ENCODE measurements at regions not wholly inside any gene's neighbourhood (a gene's known extent, or its start where the extent isn't known, plus 50 kb on each side); places are given as distances from the start of the nearest gene placed in this dataset.
A peak's percentile ranks its signal among the peaks of the same experiment; 100 is the strongest.
"Not testable (repeated sequence)": the region's sequence is repeated elsewhere in the genome, so short reads cannot be mapped to it uniquely, and the experiment has no call there.

- no peak for DNase-seq
Observed at GRCh38 chr15:31606931-31607497, 280.4 kb downstream of the KLF13 start.

DNA sequence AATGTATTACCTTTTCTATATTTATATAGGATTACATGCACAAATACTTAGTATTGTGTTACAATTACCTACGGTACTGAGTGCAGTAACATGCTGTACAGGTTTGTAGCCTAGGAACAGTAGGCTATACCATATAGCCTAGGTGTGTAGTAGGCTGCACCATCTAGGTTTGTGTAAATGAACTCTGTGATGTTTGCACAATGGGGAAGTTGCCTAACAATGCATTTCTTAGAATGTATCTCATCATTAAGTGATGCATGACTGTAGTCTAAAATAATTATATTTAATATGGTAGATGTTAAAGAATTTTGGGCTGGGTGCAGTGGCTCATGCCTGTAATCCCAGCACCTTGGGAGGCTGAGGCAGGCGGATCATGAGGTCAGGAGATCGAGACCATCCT, 281.0 kb downstream of the KLF13 start:
- no peak for DNase-seq

DNA sequence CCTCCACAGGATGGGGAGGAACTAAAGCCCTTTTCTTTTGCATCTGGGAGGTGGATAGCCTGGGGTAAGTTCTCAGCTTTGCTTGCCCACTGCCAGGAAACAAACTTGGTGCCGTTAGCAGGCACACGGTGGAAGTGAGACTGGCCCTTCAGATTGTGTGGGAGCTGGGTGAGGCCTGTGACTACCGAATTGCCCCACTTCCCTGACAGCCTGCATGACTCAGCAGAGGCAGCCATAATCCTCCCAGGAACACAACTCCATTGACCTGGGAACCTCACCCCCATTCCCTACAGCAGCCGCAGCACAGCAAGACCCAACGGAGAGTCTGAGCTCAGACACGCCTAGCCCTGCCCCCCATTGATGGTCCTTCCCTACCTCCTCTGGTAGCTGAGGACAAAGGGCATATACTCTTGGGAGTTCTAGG, 282.6 kb downstream of the KLF13 start:
- no peak for DNase-seq

GRCh38 chr15:31609906-31610305, 283.3 kb downstream of the KLF13 start:
- no peak for DNase-seq

DNA sequence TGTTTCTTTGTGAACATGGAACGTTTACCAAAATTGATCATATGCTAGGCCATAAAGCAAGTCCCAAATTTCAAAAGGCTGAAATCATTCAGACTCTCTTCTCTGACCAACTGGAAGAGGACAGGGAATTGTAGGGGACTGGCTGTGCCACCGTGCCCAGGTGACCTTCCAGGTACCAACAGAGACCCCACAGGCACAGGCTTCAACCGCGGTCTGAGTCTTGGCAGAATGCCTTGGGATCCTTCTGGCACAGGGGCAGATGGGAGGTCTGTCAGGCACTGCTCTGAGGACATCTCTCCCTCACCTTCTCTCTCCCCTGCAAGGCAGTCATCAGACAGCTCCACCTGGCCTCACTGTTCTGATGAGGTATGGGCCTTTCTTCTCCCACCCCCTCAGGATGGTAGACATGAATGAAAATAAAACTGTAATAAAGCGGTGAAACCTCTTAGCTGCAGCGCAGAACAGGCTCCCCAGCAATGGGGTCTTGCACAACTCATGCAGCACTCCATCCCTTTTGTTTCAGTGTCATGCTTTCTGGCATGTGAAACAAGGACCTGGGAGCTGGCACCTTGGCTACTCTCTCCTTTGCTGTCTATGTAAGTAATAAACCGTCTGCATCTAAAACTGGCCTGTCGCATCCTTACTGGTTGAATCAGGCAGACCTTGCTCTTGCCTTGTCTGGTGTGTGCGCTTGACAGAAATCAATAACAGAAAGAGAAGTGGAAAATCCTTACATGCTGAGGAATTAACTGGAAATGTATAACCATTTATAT, 289.2 kb downstream of the KLF13 start:
- no peak for DNase-seq

DNA sequence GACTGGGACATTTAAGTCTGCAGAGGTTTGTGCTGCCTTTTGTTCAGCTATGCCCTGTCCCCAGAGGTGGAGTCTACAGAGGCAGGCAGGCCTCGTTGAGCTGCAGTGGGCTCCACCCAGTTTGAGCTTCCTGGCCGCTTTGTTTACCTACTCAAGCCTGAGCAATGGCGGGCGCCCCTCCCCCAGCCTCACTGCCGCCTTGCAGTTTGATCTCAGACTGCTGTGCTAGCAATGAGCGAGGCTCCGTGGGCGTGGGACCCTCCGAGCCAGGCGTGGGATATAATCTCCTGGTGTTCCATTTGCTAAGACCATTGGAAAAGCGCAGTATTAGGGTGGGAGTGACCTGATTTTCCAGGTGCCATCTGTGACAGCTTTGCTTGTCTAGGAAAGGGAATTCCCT, 296.7 kb downstream of the KLF13 start:
- not testable (repeated sequence) for DNase-seq

DNA sequence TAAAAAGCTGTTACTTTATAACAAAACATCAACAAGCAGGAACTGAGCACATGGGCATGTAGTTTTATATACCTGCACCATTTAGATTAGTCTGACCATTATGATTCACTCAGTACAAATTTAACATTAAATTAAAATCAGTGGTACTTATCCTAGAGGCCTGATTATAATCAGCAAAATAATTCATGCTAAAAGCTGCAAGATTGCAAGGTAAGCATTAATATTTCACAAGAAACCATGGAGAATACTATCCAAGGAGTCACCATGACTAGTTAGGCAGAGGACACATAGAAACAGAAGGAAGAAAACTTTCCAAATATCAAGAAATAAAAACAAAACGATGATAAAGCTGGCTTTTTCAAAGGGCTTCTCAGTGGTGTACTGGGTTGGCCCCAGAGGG, 297.5 kb downstream of the KLF13 start:
- not testable (repeated sequence) for DNase-seq

- peak; percentile 30 to 94 (median 84) for DNase-seq
Observed at GRCh38 chr15:31635715-31636114, 309.1 kb downstream of the KLF13 start.

DNA sequence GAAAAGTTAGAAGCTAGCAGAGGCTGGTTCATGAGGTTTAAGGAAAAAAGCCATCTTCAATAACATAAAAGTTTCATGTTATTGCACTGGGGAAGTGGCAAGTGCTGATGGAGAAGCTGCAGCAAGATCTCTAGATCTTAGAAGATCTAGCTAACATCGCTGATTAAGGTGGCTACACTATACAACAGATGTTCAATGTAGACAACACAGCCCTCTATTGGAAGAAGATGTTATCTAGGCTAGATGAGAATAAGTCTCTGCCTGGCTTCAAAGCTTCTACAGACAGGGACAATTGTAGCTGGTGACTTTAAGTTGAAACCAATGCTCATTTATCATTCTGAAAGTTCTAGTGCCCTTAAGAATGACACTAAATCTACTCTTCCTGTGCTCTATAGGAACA, 310.3 kb downstream of the KLF13 start:
- DNase-seq: not testable (repeated sequence)

GRCh38 chr15:31643955-31644354, 317.3 kb downstream of the KLF13 start:
- not testable (repeated sequence) for DNase-seq

DNA sequence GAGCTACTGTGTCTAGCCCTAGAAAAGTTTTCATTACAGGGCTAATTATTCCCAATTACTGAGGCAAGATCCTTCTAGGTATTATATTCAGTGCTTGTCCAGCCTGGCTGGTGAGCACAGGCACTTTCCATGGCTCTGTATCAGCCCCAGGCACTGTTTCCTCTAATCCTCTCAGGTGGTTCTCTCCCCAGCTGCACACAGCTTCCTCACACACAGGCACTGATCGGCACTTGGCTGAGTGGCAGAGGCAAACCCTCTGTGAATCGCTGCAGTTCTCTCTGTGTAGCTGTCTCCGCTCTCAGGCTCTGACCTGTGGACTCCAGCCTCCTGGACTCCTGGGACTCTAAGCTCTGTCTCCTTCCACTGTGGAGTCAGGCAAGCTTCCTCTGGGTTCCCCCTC, 318.1 kb downstream of the KLF13 start:
- DNase-seq: not testable (repeated sequence)

DNA sequence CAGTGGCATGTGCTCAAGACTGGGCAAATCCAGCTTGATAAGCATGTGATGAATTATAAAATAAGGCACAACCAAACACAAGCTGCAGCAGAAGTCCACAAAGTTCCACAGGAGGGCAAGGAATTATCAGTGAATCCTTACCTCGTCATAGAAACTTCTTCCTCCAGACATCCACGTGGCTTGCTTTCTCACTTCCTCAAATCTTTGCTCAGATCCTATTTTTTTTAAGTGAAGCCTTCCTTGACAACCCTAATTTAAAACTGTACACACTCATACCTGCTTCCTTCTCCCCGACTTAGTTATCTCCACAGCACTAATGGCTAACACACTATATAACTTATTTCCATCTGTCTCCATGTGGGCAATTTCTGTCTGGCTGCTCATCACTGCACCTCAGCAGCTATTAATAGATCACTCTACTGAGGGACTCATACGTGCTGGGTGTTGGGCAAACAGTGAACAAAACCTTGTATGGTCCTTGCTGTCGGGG, 320.7 kb downstream of the KLF13 start:
- DNase-seq: not testable (repeated sequence)

GRCh38 chr15:31649634-31650033, 323.0 kb downstream of the KLF13 start:
- not testable (repeated sequence) for DNase-seq

DNA sequence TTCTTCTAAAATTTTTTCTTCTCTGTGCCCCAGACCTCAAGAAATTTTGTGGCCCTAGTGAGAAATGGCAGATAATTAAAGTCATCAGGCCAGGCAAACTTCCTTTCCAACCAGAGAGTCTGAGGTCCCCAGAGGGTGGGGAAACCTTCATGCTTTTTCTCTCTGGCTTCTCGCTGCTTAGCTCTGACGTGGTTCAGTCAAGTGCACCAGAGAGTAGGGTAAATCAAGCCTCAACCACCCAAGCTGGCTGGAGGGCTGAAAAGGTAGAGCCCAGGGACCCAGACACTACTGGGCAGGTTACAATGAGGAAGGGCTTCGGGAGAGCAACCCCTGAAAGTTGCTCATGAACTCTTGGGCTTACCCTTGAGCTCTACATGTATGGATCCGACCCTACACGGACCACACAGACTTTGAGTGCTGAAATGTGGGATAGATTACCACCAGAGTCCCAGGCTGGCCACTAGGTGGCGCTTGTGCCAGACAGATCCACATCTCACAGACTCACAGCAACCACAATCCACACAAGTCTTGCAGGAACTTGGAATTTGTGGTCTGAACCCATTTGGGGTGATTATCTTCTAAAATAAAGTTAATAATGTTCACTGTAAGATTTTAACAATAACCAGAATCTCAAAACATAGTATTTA, 323.5 kb downstream of the KLF13 start:
- not testable (repeated sequence) for DNase-seq

- not testable (repeated sequence) for DNase-seq
Observed at GRCh38 chr15:31656915-31657314, 330.3 kb downstream of the KLF13 start.

DNA sequence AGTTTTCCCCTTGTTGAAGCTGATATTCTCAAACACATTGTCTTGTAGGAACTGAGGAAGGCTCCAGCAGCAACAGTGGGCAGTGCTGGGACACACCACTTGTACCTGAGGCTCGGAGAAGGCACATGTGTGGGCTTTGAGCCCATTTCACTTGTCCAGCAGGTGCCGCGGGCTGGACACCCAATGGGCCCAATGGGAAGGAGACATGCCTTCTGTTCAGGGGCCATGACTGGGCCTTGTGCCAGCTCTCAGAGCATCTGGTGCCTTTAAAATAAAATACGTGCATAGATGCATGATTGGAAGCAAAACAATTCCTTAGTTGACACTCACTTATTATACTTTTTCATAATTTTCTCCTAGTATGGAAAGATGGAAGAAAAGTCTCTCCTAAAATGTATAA, 334.2 kb downstream of the KLF13 start:
- no peak for DNase-seq

GRCh38 chr15:31665732-31666131, 339.1 kb downstream of the KLF13 start:
- not testable (repeated sequence) for DNase-seq

- DNase-seq: not testable (repeated sequence)
Observed at GRCh38 chr15:31669158-31669908, 342.7 kb downstream of the KLF13 start.

- DNase-seq: not testable (repeated sequence)
Observed at GRCh38 chr15:31673263-31673662, 346.6 kb downstream of the KLF13 start.

GRCh38 chr15:31681529-31682259, 348.6 kb upstream of the CHRNA7 start:
- not testable (repeated sequence) for DNase-seq

DNA sequence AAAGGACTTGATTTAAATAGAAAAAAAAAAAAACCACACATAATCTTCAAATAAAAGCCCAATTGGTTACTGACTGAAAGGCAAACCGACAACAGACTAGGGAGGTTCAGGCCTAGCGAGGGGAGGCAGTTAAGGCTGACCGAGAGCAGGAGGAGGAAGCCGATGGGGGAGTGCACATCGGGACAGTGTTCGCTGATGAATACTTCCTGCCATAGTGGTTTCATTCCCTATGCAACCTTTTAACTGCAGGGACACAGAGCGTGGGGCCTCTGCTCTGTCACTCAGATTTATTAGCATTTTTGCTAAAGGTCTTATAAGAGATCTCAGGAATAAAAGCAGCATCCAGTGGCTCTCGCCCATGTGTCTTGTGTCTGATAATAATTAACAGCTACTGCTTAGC, 343.2 kb upstream of the CHRNA7 start:
- not testable (repeated sequence) for DNase-seq

- not testable (repeated sequence) for DNase-seq
Observed at GRCh38 chr15:31696509-31696908, 333.8 kb upstream of the CHRNA7 start.
